Epithelial cell of esophagus (primary cell): ENCODE measurements at regions not wholly inside any gene's neighbourhood (a gene's known extent, or its start where the extent isn't known, plus 50 kb on each side); places are given as distances from the start of the nearest gene placed in this dataset.

Experiments used
- DNase-seq: peaks from one replicate; pipeline ENCODE4 v3.0.0; 2010; ENCODE audit warnings: low read depth
- H3K4me3 ChIP-seq: 2 replicates; pipeline ENCODE4 v1.5.1; 2011; ENCODE audit warnings: mild to moderate bottlenecking, low read length, control low read depth
- CTCF ChIP-seq: IDR thresholded peaks from 2 replicates; pipeline ENCODE4 v1.5.1; 2011; ENCODE audit warnings: low read depth, mild to moderate bottlenecking, low read length, control low read depth, inconsistent platforms; ENCODE audit not compliant: insufficient read depth; ENCODE audit errors: missing control alignments

GRCh38 chr14:98280436-98280835 is 991.6 kb downstream of the BCL11B start:
- no peak for TF ChIP-seq CTCF
- DNase-seq: no peak
- no peak overlapping the region for H3K4me3 ChIP-seq

GRCh38 chr14:98288825-98289224 is 983.2 kb downstream of the BCL11B start:
- DNase-seq: no peak
- H3K4me3 ChIP-seq: no peak overlapping the region
- no peak for TF ChIP-seq CTCF

- peak; percentile 94 for DNase-seq
- no peak for TF ChIP-seq CTCF
- no peak overlapping the region for H3K4me3 ChIP-seq
These were observed 981.4 kb downstream of the BCL11B start for GRCh38 chr14:98290596-98290995.

- DNase-seq: no peak
- H3K4me3 ChIP-seq: no peak overlapping the region
- TF ChIP-seq CTCF: no peak
These were observed 979.8 kb downstream of the BCL11B start for GRCh38 chr14:98292191-98292590.

GRCh38 chr14:98293576-98293975 is 978.4 kb downstream of the BCL11B start:
- no peak for TF ChIP-seq CTCF
- no peak overlapping the region for H3K4me3 ChIP-seq
- DNase-seq: peak; percentile 79

GRCh38 chr14:98296895-98297294 is 975.1 kb downstream of the BCL11B start:
- no peak for TF ChIP-seq CTCF
- no peak overlapping the region for H3K4me3 ChIP-seq
- DNase-seq: no peak

- H3K4me3 ChIP-seq: no peak overlapping the region
- TF ChIP-seq CTCF: no peak
- DNase-seq: no peak
These were observed 974.4 kb downstream of the BCL11B start for GRCh38 chr14:98297567-98297966.
